ENCODE measurements at regions not wholly inside any gene's neighbourhood (a gene's known extent, or its start where the extent isn't known, plus 50 kb on each side); places are given as distances from the start of the nearest gene placed in this dataset.

DNA sequence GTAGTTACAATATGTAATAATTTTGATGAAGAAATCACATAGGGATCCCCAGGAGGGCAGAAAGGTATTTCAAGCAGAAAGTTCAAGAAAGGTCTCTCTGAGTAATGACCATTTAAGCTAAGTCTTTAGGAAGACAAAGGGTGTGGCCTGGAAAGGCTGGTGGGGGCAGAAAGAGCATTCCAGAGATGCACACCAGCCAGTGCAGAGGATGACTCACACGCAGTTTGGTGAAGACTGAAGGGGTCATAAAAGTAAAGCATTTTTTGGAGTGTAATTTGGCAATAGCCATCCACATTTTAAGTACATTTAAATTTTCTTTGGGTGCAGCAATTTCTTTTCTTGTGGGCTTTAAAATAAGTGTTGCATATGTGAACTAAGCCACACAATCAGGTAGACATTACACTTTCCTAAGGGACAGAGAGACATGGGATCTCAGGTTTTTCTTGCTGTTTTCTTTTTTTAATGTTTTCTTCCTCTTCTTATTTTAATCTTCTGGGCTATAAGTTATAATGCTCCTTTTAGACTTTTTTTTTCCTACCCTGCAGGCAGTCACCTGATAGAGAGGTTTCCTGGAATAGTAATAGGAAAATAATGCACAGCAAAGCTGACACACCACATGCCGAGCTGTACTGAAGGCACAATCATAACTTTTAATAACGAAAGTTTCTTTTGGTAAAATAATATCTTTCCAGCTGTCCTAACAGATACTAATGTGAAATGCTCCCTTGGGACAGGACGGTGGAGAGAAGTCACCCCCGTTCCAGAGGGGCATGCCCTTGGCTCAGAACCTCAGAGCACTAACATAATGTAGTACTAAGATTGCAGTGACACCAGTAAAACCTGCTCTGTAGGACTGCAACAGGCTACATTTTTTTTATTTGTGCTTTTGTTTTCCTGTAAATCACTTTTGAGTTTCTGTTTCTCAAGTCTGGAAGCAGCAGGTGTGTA, 49.6 kb upstream of the PTPRK start:
- no peaks in the 10 kb centered on the region for H3K27me3 ChIP-seq (ENCODE audit: insufficient read depth, low read length)
- no peaks in the 10 kb centered on the region for H4K20me1 ChIP-seq (ENCODE audit: control insufficient read depth, insufficient read depth, insufficient read length)
- H3K4me1 Mint-ChIP-seq = peaks cover 11 to 16% of the 10 kb centered on the region in 2 experiments
- H3K18ac ChIP-seq (ENCODE audit: insufficient read length, low read depth, low read length) = no peak overlapping the region
- no peak for TF ChIP-seq CTCF (conservative IDR thresholded peaks at IDR 0.05)
- H3K4me2 ChIP-seq (ENCODE audit: insufficient read depth, insufficient read length, low read length) = no peak overlapping the region
- no peak overlapping the region for H2BK15ac ChIP-seq (ENCODE audit: low read depth, low read length)
- H3K9me3 ChIP-seq (ENCODE audit: control insufficient read depth, low read depth, low read length) = no peaks in the 10 kb centered on the region
- no peak overlapping the region for H3K27ac Mint-ChIP-seq
- no peak overlapping the region for H3K23ac ChIP-seq (ENCODE audit: insufficient read length, low read depth, low read length)
- no peaks in the 10 kb centered on the region for H3K79me2 ChIP-seq (ENCODE audit: insufficient read depth, low read length)
- DNase-seq = no peak
- H3K27ac ChIP-seq (ENCODE audit: insufficient read length, low read depth, low read length) = no peak overlapping the region
- H3K23me2 ChIP-seq (ENCODE audit: insufficient read length, low read depth, low read length, poor library complexity, severe bottlenecking) = no peaks in the 10 kb centered on the region
- H4K91ac ChIP-seq (ENCODE audit: insufficient read length, low read depth, low read length) = no peak overlapping the region
- H3K14ac ChIP-seq (ENCODE audit: insufficient read depth, low read length) = no peak overlapping the region
- H3K9me3 Mint-ChIP-seq = no peaks in the 10 kb centered on the region
- no peak overlapping the region for H3K4ac ChIP-seq (ENCODE audit: low read depth, low read length)
- no peaks in the 10 kb centered on the region for H3K4me1 ChIP-seq (ENCODE audit: insufficient read depth, low read length)
- H3K27me3 Mint-ChIP-seq (ENCODE audit: low read depth) = no peaks in the 10 kb centered on the region
- no peak overlapping the region for H4K8ac ChIP-seq (replicated peaks; ENCODE audit: insufficient read length, low read depth, low read length)
- H4K5ac ChIP-seq (ENCODE audit: insufficient read length, low read depth, low read length) = no peak overlapping the region
- H2BK5ac ChIP-seq (ENCODE audit: insufficient read length, low read length) = no peak overlapping the region
- H2AK5ac ChIP-seq (ENCODE audit: insufficient read length, low read length) = no peak overlapping the region
- no peak overlapping the region for H3T11ph ChIP-seq (ENCODE audit: low read length)
- no CpG with 5 or more reads among the region's 5 CpGs for WGBS (ENCODE audit: extremely low coverage, insufficient read length, low lambda C conversion rate)
- H3K79me1 ChIP-seq (ENCODE audit: insufficient read depth, low read depth, low read length, poor library complexity, severe bottlenecking) = no peaks in the 10 kb centered on the region
- H2AFZ ChIP-seq (ENCODE audit: low read length) = no peak overlapping the region
- no peak overlapping the region for H3K56ac ChIP-seq (ENCODE audit: insufficient read length, low read depth, low read length)
- H2BK20ac ChIP-seq (ENCODE audit: low read depth, low read length, poor library complexity, severe bottlenecking) = no peak overlapping the region
- H3K4me3 Mint-ChIP-seq = no peak overlapping the region
- H3K9ac ChIP-seq (ENCODE audit: extremely low read depth, insufficient read length, low read length) = no peak overlapping the region
- H2BK120ac ChIP-seq (ENCODE audit: low read depth, low read length, poor library complexity, severe bottlenecking) = no peak overlapping the region
- no peaks in the 10 kb centered on the region for H3K36me3 Mint-ChIP-seq (ENCODE audit: insufficient read depth in 1 of 3, low read depth in 3 of 3)
- no peak overlapping the region for H2BK12ac ChIP-seq (ENCODE audit: insufficient read length, low read depth, low read length)
